Central memory CD8-positive, alpha-beta T cell (primary cell): ENCODE measurements at regions not wholly inside any gene's neighbourhood (a gene's known extent, or its start where the extent isn't known, plus 50 kb on each side); places are given as distances from the start of the nearest gene placed in this dataset.

Experiments used
- ATAC-seq: fragments of 150-1000 bp; cut with Tn5 transposase; replicated peaks from 2 replicates; pipeline ENCODE4 v1.10.0; 2022; ENCODE audit warnings: mild to moderate bottlenecking, moderate FRiP score, moderate number of reproducible peaks; ENCODE audit not compliant: poor library complexity, severe bottlenecking; ENCODE audit errors: extremely low read depth
- DNase-seq, 2 donors: peaks; one replicate each; pipeline ENCODE4 v3.0.0; 2021; ENCODE audit warnings: low spot score in 2 of 2
- H3K27ac Mint-ChIP-seq: one replicate; pipeline ENCODE4 v1.8.0; 2022; ENCODE audit warnings: low read depth, mild to moderate bottlenecking, moderate library complexity, mixed read lengths
- H3K27me3 Mint-ChIP-seq: one replicate; pipeline ENCODE4 v1.8.0; 2022; ENCODE audit warnings: mixed read lengths
- H3K36me3 Mint-ChIP-seq: one replicate; pipeline ENCODE4 v1.8.0; 2022; ENCODE audit warnings: mild to moderate bottlenecking, moderate library complexity, mixed read lengths; ENCODE audit not compliant: insufficient read depth
- H3K4me1 Mint-ChIP-seq: one replicate; pipeline ENCODE4 v1.8.0; 2022; ENCODE audit warnings: mixed read lengths
- H3K4me3 Mint-ChIP-seq: one replicate; pipeline ENCODE4 v1.8.0; 2022; ENCODE audit warnings: mild to moderate bottlenecking, moderate library complexity, mixed read lengths
- H3K9me3 Mint-ChIP-seq: one replicate; pipeline ENCODE4 v1.8.0; 2022; ENCODE audit warnings: mixed read lengths

- ATAC-seq (no peak), DNase-seq (no peak)
- Mint-ChIP-seq H3K27me3 (no peaks in the 10 kb centered on the region), H3K9me3 (peaks cover 5% of the 10 kb centered on the region), H3K36me3 (no peaks in the 10 kb centered on the region), H3K4me1 (no peaks in the 10 kb centered on the region), H3K4me3 (no peak overlapping the region), H3K27ac (no peak overlapping the region)
Measured at GRCh38 chr2:107218208-107218607, 332.2 kb upstream of the ST6GAL2 start.

GRCh38 chr2:107222466-107222865 is 336.5 kb upstream of the ST6GAL2 start:
- DNase-seq (no peak), ATAC-seq (no peak)
- H3K36me3 Mint-ChIP-seq: no peaks in the 10 kb centered on the region
- peaks cover 11% of the 10 kb centered on the region for H3K9me3 Mint-ChIP-seq
- H3K27ac Mint-ChIP-seq: no peak overlapping the region
- no peaks in the 10 kb centered on the region for H3K27me3 Mint-ChIP-seq
- H3K4me3 Mint-ChIP-seq: no peak overlapping the region
- no peaks in the 10 kb centered on the region for H3K4me1 Mint-ChIP-seq

DNA sequence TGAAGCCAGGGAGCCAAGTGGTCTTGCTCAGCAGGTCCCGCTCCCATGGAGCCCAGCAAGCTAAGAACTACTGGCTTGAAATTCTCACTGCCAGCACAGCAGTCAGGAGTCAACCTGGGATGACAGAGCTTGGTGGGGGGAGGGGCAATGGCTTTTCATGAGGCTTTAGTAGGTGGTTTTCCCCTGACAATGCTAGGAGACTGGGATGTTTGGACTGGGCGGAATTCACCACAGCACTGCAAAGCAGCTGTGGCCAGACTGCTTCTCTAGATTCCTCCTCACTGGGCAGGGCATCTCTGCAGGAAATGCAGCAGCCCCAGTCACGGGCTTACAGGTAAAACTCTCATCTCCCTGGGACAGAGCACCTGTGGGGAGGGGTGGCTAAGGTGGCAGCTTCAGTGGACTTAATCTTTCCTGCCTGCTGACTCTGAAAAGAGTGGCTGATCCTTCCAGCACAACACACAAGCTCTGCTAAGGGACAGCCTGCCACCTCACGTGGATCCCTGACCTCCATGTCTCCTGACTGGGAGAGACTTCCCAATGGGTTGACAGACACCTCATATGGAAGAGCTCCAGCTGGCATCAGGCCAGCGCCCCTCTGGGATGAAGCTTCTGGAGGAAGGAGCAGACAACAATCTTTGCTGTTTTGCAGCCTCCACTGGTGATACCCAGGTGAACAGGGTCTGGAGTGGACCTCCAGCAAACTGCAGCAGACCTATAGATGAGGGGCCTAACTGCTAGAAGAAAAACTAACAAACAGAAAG is 349.7 kb upstream of the ST6GAL2 start:
- Mint-ChIP-seq H3K27ac (no peak overlapping the region), H3K9me3 (peaks cover 19% of the 10 kb centered on the region), H3K27me3 (no peaks in the 10 kb centered on the region), H3K4me3 (no peak overlapping the region), H3K4me1 (no peaks in the 10 kb centered on the region), H3K36me3 (no peaks in the 10 kb centered on the region)
- DNase-seq: no peak
- no peak for ATAC-seq

DNA sequence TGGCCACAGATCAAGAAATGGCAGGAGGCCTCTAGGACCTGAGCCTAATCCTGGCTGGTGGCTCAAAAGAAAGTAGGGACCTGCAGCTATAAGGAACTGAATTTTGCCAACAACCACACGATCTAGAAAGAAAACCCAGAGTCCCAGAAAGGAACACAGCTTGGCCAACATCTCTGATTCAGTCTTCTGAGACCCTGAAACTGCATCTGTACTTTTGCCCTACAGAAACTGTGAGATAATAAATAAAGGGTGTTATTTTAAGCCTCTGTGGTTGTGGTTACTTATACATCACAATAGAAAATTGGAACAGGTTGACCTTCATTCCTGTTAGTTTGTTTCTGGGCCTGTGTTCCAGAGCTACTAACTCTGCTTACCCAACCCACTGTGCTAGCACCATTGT is 356.8 kb upstream of the ST6GAL2 start:
- no peaks in the 10 kb centered on the region for H3K27me3 Mint-ChIP-seq
- no peak overlapping the region for H3K27ac Mint-ChIP-seq
- ATAC-seq: no peak

GRCh38 chr2:107248932-107249331 is 363.0 kb upstream of the ST6GAL2 start:
- DNase-seq (no peak), ATAC-seq (no peak)
- no peaks in the 10 kb centered on the region for H3K4me1 Mint-ChIP-seq
- H3K27me3 Mint-ChIP-seq: no peaks in the 10 kb centered on the region
- H3K27ac Mint-ChIP-seq: no peak overlapping the region
- peaks cover 20% of the 10 kb centered on the region for H3K9me3 Mint-ChIP-seq
- H3K36me3 Mint-ChIP-seq: no peaks in the 10 kb centered on the region
- H3K4me3 Mint-ChIP-seq: no peak overlapping the region

More for the DNA sequence above, 356.8 kb upstream of the ST6GAL2 start:
- H3K36me3 Mint-ChIP-seq: no peaks in the 10 kb centered on the region
- H3K4me3 Mint-ChIP-seq: no peak overlapping the region
- H3K9me3 Mint-ChIP-seq: peaks cover 12% of the 10 kb centered on the region
- no peaks in the 10 kb centered on the region for H3K4me1 Mint-ChIP-seq
- no peak for DNase-seq

DNA sequence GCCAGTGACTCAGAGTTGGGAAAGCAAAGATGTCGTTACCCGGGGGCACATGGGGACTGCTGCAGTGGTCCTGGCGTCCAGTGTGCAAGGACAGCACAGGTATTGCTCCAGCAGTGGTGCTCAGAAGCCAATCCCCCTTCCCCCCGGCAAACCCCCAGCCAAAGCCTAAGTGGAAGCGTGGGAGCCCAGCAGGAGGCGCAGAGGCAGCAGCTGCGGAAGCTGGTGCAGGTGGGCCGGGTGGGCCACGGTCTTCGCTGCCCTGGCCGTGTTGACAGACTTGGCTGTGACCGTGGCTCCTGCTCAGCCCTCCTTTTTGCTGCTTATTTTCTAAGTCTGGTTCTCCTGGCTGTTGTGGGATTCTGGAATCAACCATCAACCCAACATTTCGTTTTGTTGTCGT is 369.8 kb upstream of the ST6GAL2 start:
- no peaks in the 10 kb centered on the region for H3K27me3 Mint-ChIP-seq
- ATAC-seq: no peak

GRCh38 chr2:107258531-107259407 is 372.8 kb upstream of the ST6GAL2 start:
- no peak overlapping the region for H3K4me3 Mint-ChIP-seq
- ATAC-seq (no peak), DNase-seq (no peak)
- no peaks in the 10 kb centered on the region for H3K27me3 Mint-ChIP-seq
- peaks cover 3% of the 10 kb centered on the region for H3K36me3 Mint-ChIP-seq
- H3K27ac Mint-ChIP-seq: no peak overlapping the region
- H3K4me1 Mint-ChIP-seq: no peaks in the 10 kb centered on the region
- H3K9me3 Mint-ChIP-seq: peaks cover 21% of the 10 kb centered on the region

More for the DNA sequence above, 369.8 kb upstream of the ST6GAL2 start:
- Mint-ChIP-seq H3K9me3 (peaks cover 34% of the 10 kb centered on the region), H3K36me3 (peaks cover 3% of the 10 kb centered on the region), H3K4me1 (no peaks in the 10 kb centered on the region), H3K4me3 (no peak overlapping the region), H3K27ac (no peak overlapping the region)
- no peak for DNase-seq

DNA sequence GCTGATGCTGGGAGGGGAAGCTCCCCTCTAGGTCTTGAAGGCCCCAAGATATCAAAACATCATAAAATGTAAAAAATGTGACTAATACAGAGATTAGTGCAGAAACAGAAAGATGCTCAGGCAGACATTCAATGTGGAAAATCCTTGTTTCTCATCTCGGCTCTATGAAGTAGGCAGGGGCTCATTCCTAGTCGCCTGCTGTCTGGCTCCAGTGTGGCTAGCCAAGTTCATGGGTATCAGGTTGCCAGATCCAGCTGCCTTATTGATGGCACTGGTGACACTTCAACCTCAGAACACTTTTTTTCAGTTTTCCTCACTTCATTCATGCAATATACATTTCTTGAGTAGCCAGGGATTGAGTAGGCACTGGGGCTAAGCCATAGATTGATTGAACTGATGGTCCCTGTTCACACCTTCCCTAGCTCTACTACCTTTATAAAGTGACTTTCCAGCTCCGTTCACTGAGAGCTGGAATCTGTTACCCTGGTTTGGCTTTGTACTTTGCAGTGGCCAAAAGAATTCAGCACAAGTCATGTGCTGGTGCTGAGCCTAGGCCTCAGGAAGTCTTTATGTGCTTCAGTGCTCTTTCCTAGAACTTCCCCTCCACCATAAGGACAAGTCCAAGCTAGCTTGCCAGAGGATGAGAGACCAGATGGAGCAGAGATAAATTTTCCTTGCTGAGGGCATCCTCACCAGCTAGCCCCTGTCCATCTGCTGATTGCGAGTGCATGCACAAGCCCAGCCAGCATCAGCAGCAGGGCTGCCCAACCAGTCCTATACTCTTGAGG is 373.6 kb upstream of the ST6GAL2 start:
- no peak overlapping the region for H3K4me3 Mint-ChIP-seq
- peaks cover 3% of the 10 kb centered on the region for H3K36me3 Mint-ChIP-seq
- H3K4me1 Mint-ChIP-seq: no peaks in the 10 kb centered on the region
- no peak overlapping the region for H3K27ac Mint-ChIP-seq
- ATAC-seq: no peak
- DNase-seq: no peak
- no peaks in the 10 kb centered on the region for H3K27me3 Mint-ChIP-seq
- H3K9me3 Mint-ChIP-seq: peaks cover 21% of the 10 kb centered on the region

DNA sequence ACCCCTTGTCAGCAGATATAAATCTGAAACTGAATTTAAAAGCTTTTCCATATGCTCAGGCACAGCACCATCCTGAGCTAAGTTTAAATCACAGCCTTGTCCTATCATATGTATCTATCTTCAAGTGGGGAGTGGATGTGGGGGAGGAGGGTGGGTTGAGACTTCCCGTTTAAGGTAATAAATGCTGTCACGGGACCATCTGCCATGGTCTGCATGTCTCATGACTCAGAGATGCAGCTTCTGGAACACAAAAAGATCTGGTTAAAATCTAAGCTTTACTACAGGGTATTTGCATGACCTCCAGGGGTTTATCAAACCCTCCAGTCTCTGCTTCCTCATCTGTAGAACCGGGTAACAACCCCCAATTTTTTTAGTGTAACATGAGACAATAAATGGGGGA is 377.7 kb upstream of the ST6GAL2 start:
- H3K27ac Mint-ChIP-seq: no peak overlapping the region
- DNase-seq: no peak
- H3K9me3 Mint-ChIP-seq: peaks cover 7% of the 10 kb centered on the region
- no peak for ATAC-seq
- H3K36me3 Mint-ChIP-seq: no peaks in the 10 kb centered on the region
- no peaks in the 10 kb centered on the region for H3K27me3 Mint-ChIP-seq
- H3K4me3 Mint-ChIP-seq: no peak overlapping the region
- H3K4me1 Mint-ChIP-seq: no peaks in the 10 kb centered on the region

DNA sequence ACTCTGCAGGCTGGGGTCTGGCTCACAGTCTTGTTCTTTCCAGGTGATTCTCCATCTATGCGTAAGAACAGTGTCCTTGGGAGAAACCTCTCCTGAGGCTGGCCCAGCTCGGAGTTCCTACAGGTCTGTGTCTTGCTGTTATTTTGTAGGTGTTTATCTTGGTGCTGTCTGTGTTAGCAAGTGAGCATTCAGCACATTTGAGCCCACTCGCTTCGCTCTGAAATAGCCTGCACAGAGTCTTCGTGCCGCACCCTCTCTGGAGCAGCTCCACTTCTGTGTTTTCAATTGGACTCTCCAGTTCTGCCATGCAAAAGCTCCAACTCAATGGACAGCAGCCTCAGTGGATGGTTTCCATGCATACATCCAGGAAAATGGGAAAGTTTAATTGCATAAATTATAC is 378.2 kb upstream of the ST6GAL2 start:
- H3K9me3 Mint-ChIP-seq: peaks cover 11% of the 10 kb centered on the region
- no peak overlapping the region for H3K27ac Mint-ChIP-seq
- no peak overlapping the region for H3K4me3 Mint-ChIP-seq
- ATAC-seq (no peak), DNase-seq (no peak)
- H3K4me1 Mint-ChIP-seq: no peaks in the 10 kb centered on the region
- no peaks in the 10 kb centered on the region for H3K27me3 Mint-ChIP-seq
- H3K36me3 Mint-ChIP-seq: no peaks in the 10 kb centered on the region

DNA sequence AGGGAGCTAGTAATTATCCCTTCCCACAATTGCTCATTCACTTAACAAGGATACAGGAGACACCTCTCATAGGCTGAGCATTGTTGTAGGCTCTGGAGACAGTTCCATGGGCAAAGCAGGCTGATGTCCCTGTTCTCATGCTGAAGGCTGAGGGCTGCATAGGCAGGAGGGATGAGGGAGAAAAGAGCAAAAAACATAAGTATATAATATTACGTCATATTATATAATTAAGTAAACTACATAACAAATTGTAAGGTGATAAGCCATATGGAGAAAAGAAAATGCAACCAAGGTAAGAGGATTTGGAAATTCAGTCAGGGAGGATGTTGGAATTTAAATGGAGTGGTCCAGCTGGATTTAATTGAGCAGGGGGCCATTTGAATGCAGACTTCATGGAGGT is 380.6 kb upstream of the ST6GAL2 start:
- H3K36me3 Mint-ChIP-seq: no peaks in the 10 kb centered on the region
- H3K4me1 Mint-ChIP-seq: no peaks in the 10 kb centered on the region
- no peak for ATAC-seq
- DNase-seq: no peak
- no peak overlapping the region for H3K27ac Mint-ChIP-seq
- H3K9me3 Mint-ChIP-seq: peaks cover 6% of the 10 kb centered on the region
- H3K27me3 Mint-ChIP-seq: no peaks in the 10 kb centered on the region
- H3K4me3 Mint-ChIP-seq: no peak overlapping the region

GRCh38 chr2:107267086-107267485 is 381.1 kb upstream of the ST6GAL2 start:
- no peaks in the 10 kb centered on the region for H3K4me1 Mint-ChIP-seq
- DNase-seq (no peak), ATAC-seq (no peak)
- H3K36me3 Mint-ChIP-seq: no peaks in the 10 kb centered on the region
- peaks cover 6% of the 10 kb centered on the region for H3K9me3 Mint-ChIP-seq
- H3K4me3 Mint-ChIP-seq: no peak overlapping the region
- H3K27me3 Mint-ChIP-seq: no peaks in the 10 kb centered on the region
- no peak overlapping the region for H3K27ac Mint-ChIP-seq
